NCI-H1092 (cell line): ENCODE measurements at regions not wholly inside any gene's neighbourhood (a gene's known extent, or its start where the extent isn't known, plus 50 kb on each side); places are given as distances from the start of the nearest gene placed in this dataset.

Experiments
- DNase-seq: peaks from one replicate; lab custom pipeline; 2025; lab: John Stamatoyannopoulos, UW

GRCh38 chr1:83027511-83027910 lies 971.4 kb downstream of the TTLL7 start:
- no peak for DNase-seq

GRCh38 chr1:83026745-83027144 lies 972.2 kb downstream of the TTLL7 start:
- no peak for DNase-seq

GRCh38 chr1:83024251-83024767 lies 974.6 kb downstream of the TTLL7 start:
- DNase-seq, result no peak

GRCh38 chr1:83023212-83023611 lies 975.7 kb downstream of the TTLL7 start:
- no peak for DNase-seq

- no peak for DNase-seq
Observed at GRCh38 chr1:83022206-83022605, 976.7 kb downstream of the TTLL7 start.

- no peak for DNase-seq
Observed at GRCh38 chr1:83017701-83018100, 981.2 kb downstream of the TTLL7 start.

GRCh38 chr1:83017276-83017675 lies 981.7 kb downstream of the TTLL7 start:
- DNase-seq, result no peak

GRCh38 chr1:83016354-83016849 lies 982.5 kb downstream of the TTLL7 start:
- DNase-seq, result no peak

- DNase-seq, result no peak
Observed at GRCh38 chr1:83015163-83015562, 983.8 kb downstream of the TTLL7 start.

GRCh38 chr1:83012950-83013349 lies 986.0 kb downstream of the TTLL7 start:
- no peak for DNase-seq

GRCh38 chr1:83011265-83011664 lies 987.7 kb downstream of the TTLL7 start:
- no peak for DNase-seq

- no peak for DNase-seq
Observed at GRCh38 chr1:83006271-83006670, 992.7 kb downstream of the TTLL7 start.

- no peak for DNase-seq
Observed at GRCh38 chr1:83000286-83000685, 998.6 kb downstream of the TTLL7 start.

GRCh38 chr1:82995951-82996350 lies 1003.0 kb downstream of the TTLL7 start:
- no peak for DNase-seq

- no peak for DNase-seq
Observed at GRCh38 chr1:82994616-82995263, 1004.2 kb downstream of the TTLL7 start.

- DNase-seq, result no peak
Observed at GRCh38 chr1:82991569-82991968, 1007.4 kb downstream of the TTLL7 start.

- DNase-seq, result peak; percentile 9
Observed at GRCh38 chr1:82979593-82980236, 1019.2 kb downstream of the TTLL7 start.

- DNase-seq, result no peak
Observed at GRCh38 chr1:82978461-82979324, 1020.2 kb downstream of the TTLL7 start.

GRCh38 chr1:82972841-82973553 lies 1025.9 kb downstream of the TTLL7 start:
- no peak for DNase-seq

GRCh38 chr1:82969340-82969739 lies 1029.6 kb downstream of the TTLL7 start:
- no peak for DNase-seq

- DNase-seq, result no peak
Observed at GRCh38 chr1:82962658-82963057, 1036.3 kb downstream of the TTLL7 start.
